H1 (cell line): ENCODE measurements at regions not wholly inside any gene's neighbourhood (a gene's known extent, or its start where the extent isn't known, plus 50 kb on each side); places are given as distances from the start of the nearest gene placed in this dataset.

Experiments used
- CTCF ChIA-PET: fragments of 300-600 bp; sonication (Branson Sonifier 250); formaldehyde crosslinking; loops from one replicate; lab custom pipeline; 2021; ENCODE audit not compliant: partially characterized antibody; lab: Charles Lee
- POLR2A ChIA-PET: fragments of 300-600 bp; sonication (Branson Sonifier 250); formaldehyde crosslinking; loops from one replicate; lab custom pipeline; 2021; ENCODE audit warnings: inconsistent platforms; ENCODE audit not compliant: partially characterized antibody; lab: Charles Lee
- DNase-seq, 2 experiments: peaks; one replicate each; pipeline versions ENCODE4 v3.0.0 to v3.0.0-alpha.2; 2010 to 2022; ENCODE audit warnings: low spot score in 2 of 2, low read depth in 1 of 2, mixed read lengths in 1 of 2
- FAIRE-seq: peaks from 2 replicates; lab custom pipeline; 2011; peaks lifted over from hg19 to GRCh38; lab: Jason Lieb, UNC
- H2AFZ ChIP-seq: 2 replicates; pipeline ENCODE4 v1.8.1; 2012; ENCODE audit warnings: low read length, inconsistent platforms
- H2AK5ac ChIP-seq: 2 replicates; pipeline ENCODE4 v1.6.1; 2013; ENCODE audit warnings: low read depth, low read length
- H2BK120ac ChIP-seq: replicated peaks from 2 replicates; pipeline ENCODE3; 2013; ENCODE audit warnings: low read depth, low read length, inconsistent platforms
- H2BK12ac ChIP-seq: 2 replicates; pipeline ENCODE4 v1.6.1; 2013; ENCODE audit warnings: low read depth, low read length
- H2BK15ac ChIP-seq: 2 replicates; pipeline ENCODE4 v1.6.1; 2013; ENCODE audit warnings: low read length
- H2BK20ac ChIP-seq: 2 replicates; pipeline ENCODE4 v1.6.1; 2013; ENCODE audit warnings: low read length
- H2BK5ac ChIP-seq: 2 replicates; pipeline ENCODE4 v1.6.1; 2013; ENCODE audit warnings: low read depth, low read length
- H3K14ac ChIP-seq: 2 replicates; pipeline ENCODE4 v1.6.1; 2013; ENCODE audit warnings: inconsistent platforms; ENCODE audit not compliant: insufficient read length
- H3K18ac ChIP-seq: 2 replicates; pipeline ENCODE4 v1.6.1; 2013; ENCODE audit warnings: low read length; ENCODE audit errors: extremely low read depth
- H3K23ac ChIP-seq: 2 replicates; pipeline ENCODE4 v1.6.1; 2013; ENCODE audit warnings: inconsistent platforms; ENCODE audit not compliant: insufficient read length
- H3K23me2 ChIP-seq: 2 replicates; pipeline ENCODE4 v1.6.1; 2013; ENCODE audit warnings: low read depth, low read length
- H3K27ac ChIP-seq: 2 replicates; pipeline ENCODE4 v1.6.1; 2011; ENCODE audit warnings: low read depth, low read length, inconsistent platforms
- H3K27me3 ChIP-seq, 4 experiments: replicated peaks in 1 of 4; 1 replicate in 1 of 4; 2 replicates in 3 of 4; pipeline versions ENCODE4 v1.6.1 to v1.8.1; 2011 to 2013; ENCODE audit warnings: low read length in 3 of 4, mild to moderate bottlenecking in 3 of 4, inconsistent platforms in 2 of 4, mixed read lengths in 2 of 4, moderate library complexity in 1 of 4; ENCODE audit not compliant: control insufficient read depth in 3 of 4, insufficient read depth in 3 of 4; ENCODE audit errors: extremely low read depth in 1 of 4
- H3K36me3 ChIP-seq, 4 experiments: 2 replicates each; pipeline versions ENCODE4 v1.6.1 to v1.8.1; 2011 to 2013; ENCODE audit warnings: mild to moderate bottlenecking in 4 of 4, low read length in 3 of 4, moderate library complexity in 2 of 4, control low read depth in 1 of 4, inconsistent platforms in 1 of 4; ENCODE audit not compliant: insufficient read depth in 4 of 4, control insufficient read depth in 2 of 4
- H3K4ac ChIP-seq: replicated peaks from 2 replicates; pipeline ENCODE3; 2013; ENCODE audit warnings: low read length, low read depth, mixed read lengths, inconsistent platforms; ENCODE audit not compliant: insufficient read length
- H3K4me1 ChIP-seq, 4 experiments: replicated peaks in 1 of 4; 1 replicate in 1 of 4; 2 replicates in 3 of 4; pipeline versions ENCODE4 v1.6.1 to v1.8.1; 2011 to 2013; ENCODE audit warnings: low read length in 3 of 4, inconsistent platforms in 2 of 4, mixed read lengths in 1 of 4; ENCODE audit not compliant: insufficient read depth in 4 of 4, control insufficient read depth in 3 of 4
- H3K4me2 ChIP-seq, 2 experiments: 2 replicates each; pipeline versions ENCODE4 v1.6.1 to v1.8.1; 2011 to 2013; ENCODE audit warnings: low read depth in 2 of 2, low read length in 2 of 2, control low read depth in 1 of 2, inconsistent platforms in 1 of 2, mild to moderate bottlenecking in 1 of 2; ENCODE audit not compliant: insufficient read depth in 1 of 2
- H3K4me3 ChIP-seq, 4 experiments: fragments of 200-600, 300-600 bp in 1 of 4; sonication (generic), shearing (Covaris generic), sonication (Bioruptor Twin) in 1 of 4; 2 replicates each; pipeline versions ENCODE4 v1.5.1 to v1.8.1; 2011 to 2016; ENCODE audit warnings: low read length in 4 of 4, low read depth in 3 of 4, control low read depth in 2 of 4, inconsistent platforms in 2 of 4, mild to moderate bottlenecking in 2 of 4, mixed read lengths in 1 of 4, moderate library complexity in 1 of 4; ENCODE audit not compliant: insufficient read depth in 2 of 4; ENCODE audit errors: extremely low read depth in 1 of 4
- H3K56ac ChIP-seq: replicated peaks from 2 replicates; pipeline ENCODE3; 2013; ENCODE audit warnings: low read depth, mild to moderate bottlenecking, mixed read lengths, low read length, inconsistent platforms; ENCODE audit not compliant: insufficient read length
- H3K79me1 ChIP-seq: 2 replicates; pipeline ENCODE4 v1.6.1; 2013; ENCODE audit warnings: low read depth, low read length, control low read depth
- H3K79me2 ChIP-seq, 2 experiments: 2 replicates each; pipeline versions ENCODE4 v1.6.1 to v1.8.1; 2012 to 2013; ENCODE audit warnings: low read length in 2 of 2, mild to moderate bottlenecking in 2 of 2, inconsistent platforms in 1 of 2; ENCODE audit not compliant: insufficient read depth in 2 of 2, control insufficient read depth in 1 of 2
- H3K9ac ChIP-seq, 4 experiments: replicated peaks in 1 of 4; 1 replicate in 1 of 4; 2 replicates in 3 of 4; pipeline versions ENCODE4 v1.6.1 to v1.8.1; 2011 to 2013; ENCODE audit warnings: low read depth in 3 of 4, low read length in 3 of 4, control low read depth in 2 of 4, mild to moderate bottlenecking in 2 of 4, moderate library complexity in 2 of 4, inconsistent platforms in 1 of 4; ENCODE audit errors: extremely low read depth in 1 of 4
- H3K9me3 ChIP-seq, 2 experiments: 2 replicates each; pipeline versions ENCODE4 v1.6.1 to v1.8.1; 2012 to 2013; ENCODE audit warnings: mild to moderate bottlenecking in 2 of 2, moderate library complexity in 2 of 2, control low read depth in 1 of 2, inconsistent platforms in 1 of 2, low read depth in 1 of 2, low read length in 1 of 2, mixed read lengths in 1 of 2; ENCODE audit not compliant: insufficient read depth in 2 of 2
- H4K20me1 ChIP-seq, 2 experiments: replicated peaks in 1 of 2; 2 replicates each; pipeline versions ENCODE3 to v1.8.1; 2011 to 2013; ENCODE audit warnings: inconsistent platforms in 2 of 2, low read length in 2 of 2, mild to moderate bottlenecking in 1 of 2; ENCODE audit not compliant: insufficient read depth in 2 of 2, control insufficient read depth in 1 of 2
- H4K5ac ChIP-seq: 2 replicates; pipeline ENCODE4 v1.6.1; 2013; ENCODE audit warnings: low read length, low read depth, mixed read lengths, inconsistent platforms; ENCODE audit not compliant: insufficient read length
- H4K8ac ChIP-seq: 2 replicates; pipeline ENCODE4 v1.8.0; 2013; ENCODE audit warnings: mild to moderate bottlenecking, moderate library complexity, low read length, inconsistent platforms; ENCODE audit not compliant: insufficient read depth; ENCODE audit errors: extremely low read depth
- H4K91ac ChIP-seq: replicated peaks from 2 replicates; pipeline ENCODE3; 2013; ENCODE audit warnings: low read length, mixed read lengths, inconsistent platforms; ENCODE audit not compliant: insufficient read length
- CBX8 ChIP-seq: fragments of 300-800, 300-1000 bp; sonication (generic); IDR thresholded peaks from 2 replicates; pipeline ENCODE4 v1.7.1; 2016; ENCODE audit warnings: low read depth, low read length, borderline replicate concordance
- CHD2 ChIP-seq: IDR thresholded peaks from 2 replicates; pipeline ENCODE4 v1.6.1; 2012; ENCODE audit warnings: low read length, improper control_type of control experiment
- EP300 ChIP-seq, 2 experiments: IDR thresholded peaks; 1 replicate in 1 of 2; 2 replicates in 1 of 2; pipeline ENCODE4 v1.6.1; 2011 to 2012; ENCODE audit warnings: low read depth in 2 of 2, low read length in 2 of 2, mild to moderate bottlenecking in 2 of 2, borderline replicate concordance in 1 of 2, inconsistent platforms in 1 of 2, moderate library complexity in 1 of 2
- HDAC6 ChIP-seq: IDR thresholded peaks from one replicate; pipeline ENCODE4 v1.7.1; 2012; ENCODE audit warnings: low read depth, mild to moderate bottlenecking, inconsistent platforms, low read length, moderate library complexity
- MAX ChIP-seq: IDR thresholded peaks from 2 replicates; pipeline ENCODE4 v1.6.1; 2012; ENCODE audit warnings: inconsistent platforms
- NANOG ChIP-seq: IDR thresholded peaks from 2 replicates; pipeline ENCODE4 v1.6.1; 2011; ENCODE audit warnings: low read length, low read depth, mild to moderate bottlenecking, inconsistent platforms; ENCODE audit not compliant: insufficient read depth, poor library complexity, severe bottlenecking
- NRF1 ChIP-seq: IDR thresholded peaks from 2 replicates; pipeline ENCODE4 v1.6.1; 2011; ENCODE audit warnings: mild to moderate bottlenecking, low read depth, low read length, improper control_type of control experiment
- POLR2AphosphoS5 ChIP-seq: IDR thresholded peaks from 2 replicates; pipeline ENCODE4 v1.6.1; 2011; ENCODE audit warnings: low read depth, low read length
- RXRA ChIP-seq: IDR thresholded peaks from 2 replicates; pipeline ENCODE4 v1.6.1; 2011; ENCODE audit warnings: low read depth, mild to moderate bottlenecking, low read length, moderate library complexity; ENCODE audit not compliant: insufficient read depth
- SIX5 ChIP-seq: IDR thresholded peaks from 2 replicates; pipeline ENCODE4 v1.6.1; 2011; ENCODE audit warnings: mild to moderate bottlenecking, low read depth, low read length
- TBP ChIP-seq: IDR thresholded peaks from 2 replicates; pipeline ENCODE4 v1.6.1; 2011; ENCODE audit warnings: low read depth, low read length, improper control_type of control experiment
- ZNF274 ChIP-seq: IDR thresholded peaks from 2 replicates; pipeline ENCODE4 v1.7.0; 2012; ENCODE audit warnings: low read length, borderline replicate concordance; ENCODE audit errors: extremely low read depth
- WGBS, 2 experiments: shearing (Covaris generic) in 1 of 2; methylation state at CpG; one replicate each; pipeline versions ENCODE4 v1.1.6 to v1.1.7; 2013 to 2015; ENCODE audit warnings: low lambda C conversion rate in 2 of 2, mixed read lengths in 2 of 2, inconsistent platforms in 1 of 2, low coverage in 1 of 2, missing lambda C conversion rate in 1 of 2; ENCODE audit not compliant: insufficient replicate concordance in 2 of 2, insufficient coverage in 1 of 2, insufficient read length in 1 of 2; ENCODE audit errors: extremely low coverage in 1 of 2, missing lambda C conversion rate in 1 of 2; 5-methylcytosine and 5-hydroxymethylcytosine counted together

DNA sequence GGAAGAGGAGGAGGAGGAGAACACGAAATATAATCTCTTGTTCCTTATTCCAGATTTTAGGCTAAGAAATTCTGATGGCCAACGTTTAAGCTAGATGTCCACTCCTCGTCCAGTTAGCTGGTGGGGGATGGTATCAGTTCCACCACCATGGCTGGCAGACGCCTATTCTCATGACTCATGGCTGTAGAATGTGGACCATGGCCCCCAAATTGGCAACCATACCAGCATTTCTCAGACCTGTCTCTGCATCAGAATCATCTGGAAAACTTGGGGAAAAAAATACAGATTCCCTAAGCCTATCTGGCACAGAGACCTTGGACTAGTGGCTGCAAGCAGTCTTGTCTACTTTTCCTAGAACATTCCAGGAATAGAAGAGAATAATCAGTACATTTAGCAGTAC is 267.7 kb upstream of the SIX2 start:
- Histone ChIP-seq H3K4me3 (no peak overlapping the region), H2AK5ac (no peak overlapping the region), H3K56ac (no peak overlapping the region), H2BK15ac (no peak overlapping the region), H3K27ac (no peak overlapping the region), H3K18ac (no peak overlapping the region), H4K8ac (no peak overlapping the region), H2AFZ (no peak overlapping the region), H4K91ac (no peak overlapping the region), H3K4me1 (peaks cover 0 to 17% (median 7%) of the 10 kb centered on the region in 4 experiments; a peak in 4 of 7 replicates), H3K27me3 (no peaks in the 10 kb centered on the region), H3K23ac (no peak overlapping the region), H3K79me1 (no peaks in the 10 kb centered on the region), H3K36me3 (no peaks in the 10 kb centered on the region), H4K20me1 (no peaks in the 10 kb centered on the region), H3K4me2 (no peak overlapping the region), H3K9me3 (no peaks in the 10 kb centered on the region), H2BK12ac (no peak overlapping the region), H3K9ac (no peak overlapping the region), H3K23me2 (no peaks in the 10 kb centered on the region), H3K14ac (no peak overlapping the region), H4K5ac (no peak overlapping the region), H3K79me2 (no peaks in the 10 kb centered on the region), H2BK20ac (no peak overlapping the region), H2BK5ac (no peak overlapping the region), H3K4ac (no peak overlapping the region), H2BK120ac (no peak overlapping the region)
- ChIA-PET CTCF (interaction anchor here (1.0 to 2.8 kb wide), 3 partner anchors 9 to 12 kb away, joined by 3 to 11 read pairs (median 3); no protein-coding TSS in a partner anchor), POLR2A (no interaction called here)
- DNase-seq (no peak), FAIRE-seq (no peak)
- 81% methylated on average over 4 of the region's 4 CpGs; no CpG with 5 or more reads in 1 of the 2 experiments for WGBS, 2 experiments
- TF ChIP-seq EP300 (IDR thresholded peaks at IDR 0.05; ENCODE audit: borderline replicate concordance in 1 of 2, low read depth in 2 of 2, low read length in 2 of 2), result no peak
- no peak for TF ChIP-seq TBP
- no peak for TF ChIP-seq POLR2AphosphoS5
- no peak for TF ChIP-seq ZNF274
- TF ChIP-seq HDAC6, result no peak
- no peak for TF ChIP-seq NRF1
- TF ChIP-seq SIX5, result no peak
- no peak for TF ChIP-seq RXRA
- TF ChIP-seq CBX8, result no peak
- TF ChIP-seq CHD2, result no peak
- TF ChIP-seq MAX, result no peak
- no peak for TF ChIP-seq NANOG
